ENCODE measurements at regions not wholly inside any gene's neighbourhood (a gene's known extent, or its start where the extent isn't known, plus 50 kb on each side); places are given as distances from the start of the nearest gene placed in this dataset.

DNA sequence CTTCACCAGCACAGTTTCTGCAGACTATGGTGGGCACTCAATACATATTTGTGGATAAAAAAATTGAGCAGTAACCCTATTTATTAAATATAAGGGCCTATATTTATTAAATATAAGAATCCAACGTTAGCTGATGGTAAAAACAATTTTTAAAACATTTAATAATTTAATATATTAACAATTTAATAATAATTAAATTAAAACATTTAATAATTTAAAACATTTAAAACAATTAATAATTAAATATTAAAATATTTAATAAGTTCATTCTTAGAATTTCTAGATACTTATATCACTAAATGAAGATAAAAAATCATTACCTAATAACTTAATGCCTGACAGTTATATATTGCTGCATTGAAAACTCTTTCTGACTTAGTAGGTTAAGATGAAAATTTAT lies 880.2 kb upstream of the EPHA6 start:
- no peak for DNase-seq (ENCODE audit: low read depth)

GRCh38 chr3:95939235-95939809 lies 875.1 kb upstream of the EPHA6 start:
- no peak for DNase-seq (ENCODE audit: low read depth)

GRCh38 chr3:95965704-95966336 lies 848.6 kb upstream of the EPHA6 start:
- no peak for DNase-seq (ENCODE audit: low read depth)

GRCh38 chr3:95971573-95971972 lies 842.8 kb upstream of the EPHA6 start:
- DNase-seq (ENCODE audit: low read depth) = peak; percentile 3

- DNase-seq (ENCODE audit: low read depth) = no peak
Observed at GRCh38 chr3:95994338-95994737, 820.1 kb upstream of the EPHA6 start.

- no peak for DNase-seq (ENCODE audit: low read depth)
Observed at GRCh38 chr3:96000966-96001365, 813.4 kb upstream of the EPHA6 start.

DNA sequence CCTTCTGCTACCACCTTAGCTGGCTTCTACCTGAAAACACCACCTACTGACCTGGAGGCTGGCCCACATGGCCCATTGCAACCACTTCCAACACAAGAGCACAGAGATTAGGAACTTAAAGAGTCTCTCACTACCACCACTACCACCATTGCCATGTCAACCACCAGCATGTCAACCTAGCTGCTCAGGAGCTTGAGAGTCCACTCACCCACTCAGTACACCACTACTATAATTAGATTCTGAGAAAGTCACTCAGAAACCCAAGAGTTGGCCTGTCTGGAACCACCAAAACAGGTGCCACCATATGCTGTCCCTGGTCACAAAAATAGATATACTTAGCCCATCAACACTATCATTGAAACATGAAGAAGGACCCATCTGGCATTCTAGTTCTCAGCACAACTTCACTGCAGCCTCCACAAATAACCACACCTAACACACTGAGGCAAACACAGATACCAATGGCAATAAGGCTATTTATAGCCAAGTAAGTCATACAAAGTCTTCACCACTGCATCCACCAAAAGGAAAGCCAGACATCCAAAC lies 806.7 kb upstream of the EPHA6 start:
- DNase-seq (ENCODE audit: low read depth) = no peak

- DNase-seq (ENCODE audit: low read depth) = no peak
Observed at GRCh38 chr3:96012939-96013338, 801.5 kb upstream of the EPHA6 start.

- DNase-seq (ENCODE audit: low read depth) = no peak
Observed at GRCh38 chr3:96017556-96017955, 796.8 kb upstream of the EPHA6 start.

DNA sequence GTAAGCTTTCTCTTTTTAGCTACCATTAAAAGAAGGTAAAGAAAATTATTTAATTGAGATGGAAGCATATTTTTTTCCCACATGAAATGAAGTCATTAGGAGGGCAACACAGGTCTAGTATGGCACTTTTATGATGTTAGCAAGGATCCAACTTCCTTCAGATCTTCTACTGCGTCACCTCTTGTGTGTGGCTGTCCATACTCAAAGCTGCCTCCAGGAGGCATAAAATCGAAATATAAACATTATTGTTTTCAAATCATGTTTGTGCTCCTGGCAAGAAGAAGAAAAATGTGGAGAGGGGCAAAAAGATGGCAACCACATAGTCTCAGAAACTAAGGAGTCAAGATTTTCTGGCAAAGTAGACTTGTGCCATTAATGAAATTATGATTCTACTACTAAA lies 791.7 kb upstream of the EPHA6 start:
- no peak for DNase-seq (ENCODE audit: low read depth)

DNA sequence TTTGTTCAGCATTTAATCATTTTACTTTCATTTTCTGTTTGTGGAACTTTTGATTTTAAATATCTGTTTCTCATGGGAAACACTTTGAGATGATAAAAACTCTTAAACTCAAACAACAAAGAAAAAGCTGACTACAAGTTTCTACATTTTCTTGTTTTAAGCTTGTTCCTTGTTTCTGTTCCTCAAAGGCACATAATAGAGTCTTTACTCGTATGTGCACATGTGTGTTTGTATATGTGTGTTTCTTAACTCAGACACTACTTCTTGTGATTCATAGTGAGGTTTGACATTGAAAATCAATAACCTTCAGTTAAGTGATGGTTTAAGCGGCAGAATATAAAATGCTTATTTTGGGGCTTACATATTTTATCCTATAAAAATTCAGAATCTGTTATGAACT lies 786.7 kb upstream of the EPHA6 start:
- no peak for DNase-seq (ENCODE audit: low read depth)

DNA sequence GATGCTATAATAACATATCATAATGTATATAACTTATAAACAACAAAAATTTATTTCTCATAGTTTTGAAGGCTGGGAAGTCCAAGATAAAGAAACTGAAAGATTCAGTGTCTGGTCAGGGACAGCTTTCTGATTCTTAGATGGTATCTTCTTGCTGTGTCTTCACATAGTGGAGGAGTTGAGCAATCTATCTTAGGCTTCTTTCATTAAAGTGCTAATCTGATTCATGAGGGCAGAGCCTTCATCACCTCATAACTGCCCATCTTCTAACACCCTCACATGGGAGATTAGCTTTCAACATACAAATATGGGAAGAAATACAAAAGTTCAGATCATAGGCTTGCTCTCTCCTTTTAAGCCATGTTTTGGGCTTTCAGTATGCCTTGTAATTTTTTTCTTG lies 774.8 kb upstream of the EPHA6 start:
- no peak for DNase-seq (ENCODE audit: low read depth)

DNA sequence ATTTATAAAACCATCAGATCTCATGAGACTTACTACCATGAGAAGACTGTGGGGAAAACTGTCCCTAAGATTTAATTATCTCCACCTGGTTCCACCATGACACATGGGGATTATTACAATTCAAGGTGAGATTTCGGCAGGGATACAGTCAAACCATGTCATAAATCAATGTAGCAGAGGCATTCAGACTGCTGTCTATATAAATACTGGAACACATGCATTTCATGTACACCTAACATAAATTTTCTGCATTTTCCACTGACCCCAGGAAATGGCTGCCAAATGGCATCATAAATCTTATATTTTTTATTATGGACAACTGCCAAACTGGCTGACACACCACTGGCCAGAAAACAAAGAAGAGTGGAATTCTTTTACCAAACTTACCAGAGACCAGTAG lies 755.1 kb upstream of the EPHA6 start:
- DNase-seq (ENCODE audit: low read depth) = no peak

DNA sequence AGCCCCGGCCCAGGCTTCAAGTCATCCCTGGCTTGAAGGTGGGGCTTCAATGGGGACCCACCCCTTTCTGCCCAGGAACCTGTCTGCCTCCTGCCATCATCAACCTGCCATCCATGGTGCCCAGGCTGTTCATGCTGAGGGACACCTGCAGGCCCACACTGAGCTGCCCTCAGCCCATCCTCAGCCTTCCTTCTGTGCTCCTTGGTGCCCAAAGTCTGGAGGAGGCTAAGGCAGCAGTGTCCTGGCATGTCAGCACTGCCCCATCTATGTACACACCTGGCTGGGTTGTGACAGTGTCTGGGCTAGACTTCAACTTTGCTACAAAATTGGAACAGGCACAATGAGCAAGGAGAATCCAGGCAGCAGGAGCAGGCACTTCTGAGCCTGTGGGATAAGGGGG lies 745.3 kb upstream of the EPHA6 start:
- no peak for DNase-seq (ENCODE audit: low read depth)

DNA sequence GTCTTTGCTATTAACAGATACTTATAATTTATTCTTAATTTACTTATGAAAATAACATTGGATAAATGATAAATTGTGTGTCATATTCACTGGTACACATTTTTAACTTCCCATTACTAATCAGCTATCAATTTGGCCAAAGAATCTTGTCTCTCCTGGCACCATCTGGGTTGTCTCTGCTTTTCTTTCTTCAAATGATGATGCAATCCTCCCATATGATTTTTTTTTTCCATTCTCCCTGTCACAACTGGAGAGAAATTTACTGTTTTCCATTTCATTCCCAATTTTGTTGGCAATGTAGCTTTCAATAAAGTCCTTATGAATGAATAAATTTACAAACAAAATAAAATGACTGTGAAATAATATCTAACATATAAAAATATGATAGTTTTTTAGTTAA lies 743.7 kb upstream of the EPHA6 start:
- DNase-seq (ENCODE audit: low read depth) = no peak

DNA sequence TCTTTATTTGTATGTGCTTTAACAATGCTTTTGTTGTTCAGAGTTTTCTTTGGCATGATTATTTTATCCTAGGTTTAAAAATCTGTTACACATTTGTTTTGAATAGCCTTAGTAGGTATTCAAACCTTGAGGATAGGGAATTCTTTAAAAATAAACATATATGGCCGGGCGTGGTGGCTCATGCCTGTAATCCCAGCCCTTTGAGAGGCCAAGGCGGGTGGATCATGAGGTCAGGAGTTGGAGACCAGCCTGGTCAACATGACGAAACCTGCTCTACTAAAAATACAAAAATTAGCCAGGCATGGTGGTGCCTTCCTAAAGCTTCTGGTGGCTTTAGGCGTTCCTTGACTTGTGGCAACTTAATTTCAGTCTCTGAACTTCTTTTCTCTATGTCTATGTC lies 743.3 kb upstream of the EPHA6 start:
- DNase-seq (ENCODE audit: low read depth) = no peak

DNA sequence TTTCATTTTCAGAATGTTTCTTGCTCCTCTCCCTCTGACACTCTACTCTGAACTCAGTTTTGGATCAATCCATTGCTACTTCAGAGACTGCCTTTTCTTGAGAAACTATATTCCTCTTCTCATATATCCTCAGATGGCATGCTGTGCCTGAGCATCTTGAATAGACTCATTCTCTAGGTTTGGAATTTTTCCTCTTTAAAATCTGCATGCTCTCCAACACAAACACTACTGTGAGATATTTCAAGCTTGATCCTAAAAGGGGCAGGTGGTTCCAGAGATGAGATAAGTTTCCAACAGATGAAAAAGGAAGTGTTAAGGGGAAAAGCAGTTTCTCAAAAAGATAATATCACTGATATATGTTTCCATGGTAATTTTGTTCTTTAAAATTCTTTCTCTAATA lies 742.2 kb upstream of the EPHA6 start:
- no peak for DNase-seq (ENCODE audit: low read depth)

DNA sequence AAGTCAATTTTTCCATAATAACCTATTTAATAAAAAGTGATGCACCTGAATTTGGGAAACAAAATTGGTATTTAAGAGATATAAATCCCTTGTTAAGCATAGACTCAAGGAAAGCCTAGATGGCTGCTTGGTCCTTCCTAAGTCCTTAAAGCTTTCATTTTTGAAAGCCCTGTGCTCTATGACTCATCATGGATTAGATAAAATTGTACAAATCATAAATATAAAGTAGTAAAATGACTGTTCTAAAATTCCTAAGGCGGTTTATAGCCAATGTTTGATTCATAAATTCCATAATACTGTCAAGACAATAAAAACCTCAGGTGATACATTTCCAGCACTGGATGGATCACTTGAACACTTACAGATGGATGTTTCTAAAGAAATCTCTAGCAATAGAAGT lies 730.8 kb upstream of the EPHA6 start:
- no peak for DNase-seq (ENCODE audit: low read depth)

DNA sequence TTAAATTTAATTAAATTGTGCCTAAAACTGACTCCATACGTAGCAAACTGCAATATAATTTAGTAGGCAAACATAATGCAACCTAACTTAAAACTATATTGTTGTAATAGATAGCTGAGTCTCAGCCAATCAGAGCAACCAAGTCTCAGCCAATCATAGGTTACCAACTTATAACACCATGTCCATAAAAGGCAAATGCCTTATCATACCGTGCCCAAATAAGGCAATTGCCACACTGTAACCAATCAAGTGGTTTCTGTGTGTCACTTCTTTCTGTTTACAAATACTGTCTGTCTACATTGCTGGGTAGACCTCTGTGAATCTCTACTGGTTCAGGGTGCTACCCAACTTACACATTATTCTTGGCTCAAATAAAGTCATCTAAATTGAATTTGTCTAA lies 728.4 kb upstream of the EPHA6 start:
- no peak for DNase-seq (ENCODE audit: low read depth)

- DNase-seq (ENCODE audit: low read depth) = no peak
Observed at GRCh38 chr3:96101006-96101560, 713.3 kb upstream of the EPHA6 start.

GRCh38 chr3:96106701-96107100 lies 707.7 kb upstream of the EPHA6 start:
- no peak for DNase-seq (ENCODE audit: low read depth)
